Trophoblast cell (in vitro differentiated cells and primary cell): ENCODE measurements at regions not wholly inside any gene's neighbourhood (a gene's known extent, or its start where the extent isn't known, plus 50 kb on each side); places are given as distances from the start of the nearest gene placed in this dataset.

Experiments
- DNase-seq, 2 donors: peaks; one replicate each; pipeline ENCODE4 v3.0.0-alpha.2; 2016
- H2AFZ ChIP-seq: 2 replicates; pipeline ENCODE4 v1.6.1; 2013; ENCODE audit warnings: low read length, moderate library complexity, mild to moderate bottlenecking; ENCODE audit not compliant: insufficient read depth, poor library complexity
- H2AK5ac ChIP-seq: 2 replicates; pipeline ENCODE4 v1.6.1; 2013; ENCODE audit warnings: mild to moderate bottlenecking, low read length
- H2BK120ac ChIP-seq: 2 replicates; pipeline ENCODE4 v1.6.1; 2013; ENCODE audit warnings: low read length, mild to moderate bottlenecking, moderate library complexity; ENCODE audit not compliant: insufficient read depth, poor library complexity
- H2BK12ac ChIP-seq: 2 replicates; pipeline ENCODE4 v1.6.1; 2013; ENCODE audit warnings: mild to moderate bottlenecking, low read length, moderate library complexity
- H2BK5ac ChIP-seq: 2 replicates; pipeline ENCODE4 v1.6.1; 2013; ENCODE audit warnings: low read length, low read depth, moderate library complexity, mild to moderate bottlenecking; ENCODE audit not compliant: poor library complexity
- H3K14ac ChIP-seq: 2 replicates; pipeline ENCODE4 v1.6.1; 2013; ENCODE audit warnings: mild to moderate bottlenecking, low read length
- H3K18ac ChIP-seq: 2 replicates; pipeline ENCODE4 v1.6.1; 2013; ENCODE audit warnings: mild to moderate bottlenecking, low read length
- H3K23ac ChIP-seq: 2 replicates; pipeline ENCODE4 v1.6.1; 2013; ENCODE audit warnings: low read length
- H3K27ac ChIP-seq: 2 replicates; pipeline ENCODE4 v1.5.1; 2013; ENCODE audit warnings: low read depth, mild to moderate bottlenecking, inconsistent platforms, low read length, moderate library complexity
- H3K27me3 ChIP-seq: 2 replicates; pipeline ENCODE4 v1.6.1; 2013; ENCODE audit warnings: inconsistent platforms, mild to moderate bottlenecking, low read length, moderate library complexity; ENCODE audit not compliant: insufficient read depth
- H3K36me3 ChIP-seq, 2 experiments: 1 replicate in 1 of 2; 2 replicates in 1 of 2; pipeline ENCODE4 v1.6.1; 2013; ENCODE audit warnings: low read length in 2 of 2, mild to moderate bottlenecking in 2 of 2, moderate library complexity in 1 of 2; ENCODE audit not compliant: insufficient read depth in 2 of 2, control insufficient read depth in 1 of 2
- H3K4ac ChIP-seq: 2 replicates; pipeline ENCODE4 v1.6.1; 2013; ENCODE audit warnings: low read depth, mild to moderate bottlenecking, low read length, moderate library complexity
- H3K4me1 ChIP-seq, 2 experiments: 1 replicate in 1 of 2; 2 replicates in 1 of 2; pipeline ENCODE4 v1.6.1; 2013; ENCODE audit warnings: low read length in 2 of 2, mild to moderate bottlenecking in 2 of 2, moderate library complexity in 1 of 2; ENCODE audit not compliant: insufficient read depth in 2 of 2, control insufficient read depth in 1 of 2
- H3K4me2 ChIP-seq: 2 replicates; pipeline ENCODE4 v1.6.1; 2013; ENCODE audit warnings: inconsistent platforms, mild to moderate bottlenecking, low read length, moderate library complexity
- H3K4me3 ChIP-seq: 2 replicates; pipeline ENCODE4 v1.5.1; 2013; ENCODE audit warnings: mild to moderate bottlenecking, low read depth, low read length, inconsistent platforms
- H3K79me1 ChIP-seq: one replicate; pipeline ENCODE4 v1.6.1; 2013; ENCODE audit warnings: low read length
- H3K79me2 ChIP-seq: 2 replicates; pipeline ENCODE4 v1.6.1; 2013; ENCODE audit warnings: low read length, mild to moderate bottlenecking; ENCODE audit not compliant: control insufficient read depth, insufficient read depth, poor library complexity
- H3K9ac ChIP-seq: 2 replicates; pipeline ENCODE4 v1.6.1; 2013; ENCODE audit warnings: mild to moderate bottlenecking, low read length
- H3K9me3 ChIP-seq: 2 replicates; pipeline ENCODE4 v1.6.1; 2013; ENCODE audit warnings: low read depth, mild to moderate bottlenecking, control low read depth, inconsistent platforms, low read length; ENCODE audit not compliant: insufficient read depth
- H4K12ac ChIP-seq: 2 replicates; pipeline ENCODE4 v1.6.1; 2013; ENCODE audit warnings: low read depth, mild to moderate bottlenecking, low read length, moderate library complexity
- H4K8ac ChIP-seq: 2 replicates; pipeline ENCODE4 v1.6.1; 2013; ENCODE audit warnings: low read depth, mild to moderate bottlenecking, low read length, moderate library complexity
- H4K91ac ChIP-seq: one replicate; pipeline ENCODE4 v1.6.1; 2013; ENCODE audit warnings: low read depth, mild to moderate bottlenecking, low read length, moderate library complexity
- WGBS: extraction: QIAGEN DNeasy Blood & Tissue Kit; methylation state at CpG from one replicate; pipeline ENCODE4 v1.1.7; 2013; ENCODE audit warnings: missing lambda C conversion rate; ENCODE audit not compliant: insufficient read length, insufficient coverage; ENCODE audit errors: extremely low coverage; 5-methylcytosine and 5-hydroxymethylcytosine counted together

GRCh38 chr13:70694996-70695715 lies 586.9 kb upstream of the KLHL1 start:
- Histone ChIP-seq H2AFZ (no peak overlapping the region), H2BK12ac (no peak overlapping the region), H3K27ac (no peak overlapping the region), H3K4me3 (no peak overlapping the region), H2BK120ac (no peak overlapping the region), H3K9ac (no peak overlapping the region), H3K79me2 (no peaks in the 10 kb centered on the region), H2AK5ac (no peak overlapping the region), H3K79me1 (no peaks in the 10 kb centered on the region), H3K18ac (no peak overlapping the region), H3K4ac (no peak overlapping the region), H3K4me1 (no peaks in the 10 kb centered on the region), H4K12ac (no peak overlapping the region), H3K14ac (no peak overlapping the region), H3K36me3 (no peaks in the 10 kb centered on the region), H3K4me2 (no peak overlapping the region), H3K23ac (no peak overlapping the region), H3K9me3 (no peaks in the 10 kb centered on the region), H2BK5ac (no peak overlapping the region), H4K8ac (no peak overlapping the region), H4K91ac (no peak overlapping the region), H3K27me3 (no peaks in the 10 kb centered on the region)
- no CpG with 5 or more reads among the region's 3 CpGs for WGBS
- no peak for DNase-seq

GRCh38 chr13:70668983-70669382 lies 560.7 kb upstream of the KLHL1 start:
- Histone ChIP-seq H2BK5ac (no peak overlapping the region), H3K23ac (no peak overlapping the region), H3K9me3 (no peaks in the 10 kb centered on the region), H3K79me2 (no peaks in the 10 kb centered on the region), H3K14ac (no peak overlapping the region), H3K27ac (no peak overlapping the region), H4K91ac (no peak overlapping the region), H3K79me1 (no peaks in the 10 kb centered on the region), H3K4ac (no peak overlapping the region), H3K9ac (no peak overlapping the region), H3K4me2 (no peak overlapping the region), H3K36me3 (no peaks in the 10 kb centered on the region), H2BK12ac (no peak overlapping the region), H3K27me3 (no peaks in the 10 kb centered on the region), H4K12ac (no peak overlapping the region), H4K8ac (no peak overlapping the region), H2AK5ac (no peak overlapping the region), H2BK120ac (no peak overlapping the region), H2AFZ (no peak overlapping the region), H3K4me1 (no peaks in the 10 kb centered on the region), H3K18ac (no peak overlapping the region), H3K4me3 (no peak overlapping the region)
- peak in 1 of 2 donors; percentile 21 for DNase-seq

- H2BK12ac ChIP-seq, result no peak overlapping the region
- no peak overlapping the region for H3K4ac ChIP-seq
- no peak overlapping the region for H4K91ac ChIP-seq
- H3K18ac ChIP-seq, result no peak overlapping the region
- no peak overlapping the region for H3K23ac ChIP-seq
- no peaks in the 10 kb centered on the region for H3K79me1 ChIP-seq
- no peaks in the 10 kb centered on the region for H3K79me2 ChIP-seq
- no peak overlapping the region for H3K27ac ChIP-seq
- no peaks in the 10 kb centered on the region for H3K27me3 ChIP-seq
- no CpG with 5 or more reads among the region's 1 CpG for WGBS
- H2AFZ ChIP-seq, result no peak overlapping the region
- no peak overlapping the region for H3K14ac ChIP-seq
- no peak overlapping the region for H4K8ac ChIP-seq
- H3K9ac ChIP-seq, result no peak overlapping the region
- no peaks in the 10 kb centered on the region for H3K36me3 ChIP-seq
- H2BK5ac ChIP-seq, result no peak overlapping the region
- no peaks in the 10 kb centered on the region for H3K9me3 ChIP-seq
- no peak overlapping the region for H3K4me2 ChIP-seq
- H2BK120ac ChIP-seq, result no peak overlapping the region
- no peak overlapping the region for H2AK5ac ChIP-seq
- no peak overlapping the region for H4K12ac ChIP-seq
- no peaks in the 10 kb centered on the region for H3K4me1 ChIP-seq
- H3K4me3 ChIP-seq, result no peak overlapping the region
- DNase-seq, result peak in 1 of 2 donors; percentile 1
These were observed 560.0 kb upstream of the KLHL1 start for GRCh38 chr13:70668293-70668692.

- Histone ChIP-seq H2BK12ac (no peak overlapping the region), H2AFZ (no peak overlapping the region), H3K4ac (no peak overlapping the region), H3K27me3 (no peaks in the 10 kb centered on the region), H3K9ac (no peak overlapping the region), H3K4me3 (no peak overlapping the region), H3K4me1 (no peaks in the 10 kb centered on the region), H3K79me1 (no peaks in the 10 kb centered on the region), H3K79me2 (no peaks in the 10 kb centered on the region), H3K36me3 (no peaks in the 10 kb centered on the region), H3K14ac (no peak overlapping the region), H2BK120ac (no peak overlapping the region), H3K9me3 (no peaks in the 10 kb centered on the region), H3K4me2 (no peak overlapping the region), H3K23ac (no peak overlapping the region), H2AK5ac (no peak overlapping the region), H4K8ac (no peak overlapping the region), H2BK5ac (no peak overlapping the region), H4K91ac (no peak overlapping the region), H3K27ac (no peak overlapping the region), H3K18ac (no peak overlapping the region), H4K12ac (no peak overlapping the region)
- no CpG with 5 or more reads among the region's 1 CpG for WGBS
- DNase-seq, result no peak
These were observed 558.8 kb upstream of the KLHL1 start for GRCh38 chr13:70666883-70667556.
